A673 (cell line): ENCODE measurements at regions not wholly inside any gene's neighbourhood (a gene's known extent, or its start where the extent isn't known, plus 50 kb on each side); places are given as distances from the start of the nearest gene placed in this dataset.

Experiments used
- BruUV-seq: library from RNA; stranded (reverse); fragments of 400-500 nt; replicated peaks from 2 replicates; lab custom pipeline; 2021; lab: Mats Ljungman, UMichigan
- CTCF ChIA-PET: fragments of 300-600 bp; sonication (Branson Sonifier 250); formaldehyde crosslinking; loops from one replicate; lab custom pipeline; 2022; ENCODE audit warnings: antibody characterized with exemption; lab: Charles Lee
- POLR2A ChIA-PET: fragments of 300-600 bp; sonication (Branson Sonifier 250); formaldehyde crosslinking; loops from one replicate; lab custom pipeline; 2022; ENCODE audit warnings: antibody characterized with exemption; ENCODE audit not compliant: low non-redundant PET; lab: Charles Lee
- DNase-seq: peaks from one replicate; pipeline ENCODE4 v3.0.0-alpha.2; 2015; ENCODE audit warnings: low spot score
- H3K27ac ChIP-seq: fragments of 200-600 bp; sonication (generic); 2 replicates; pipeline ENCODE4 v1.5.1; 2016; ENCODE audit warnings: mixed run types, low read depth, mild to moderate bottlenecking, mixed read lengths, antibody characterized with exemption, low read length; ENCODE audit not compliant: poor library complexity, severe bottlenecking
- H3K27me3 ChIP-seq: fragments of 200-600 bp; sonication (generic); replicated peaks from 2 replicates; pipeline ENCODE4 v1.6.1; 2017; ENCODE audit warnings: mixed run types, low read depth, mild to moderate bottlenecking, mixed read lengths, antibody characterized with exemption, low read length; ENCODE audit not compliant: insufficient read depth, poor library complexity
- H3K36me3 ChIP-seq: fragments of 200-600 bp; sonication (generic); 2 replicates; pipeline ENCODE4 v1.6.1; 2016; ENCODE audit warnings: mixed run types, mild to moderate bottlenecking, mixed read lengths, antibody characterized with exemption, low read length; ENCODE audit not compliant: insufficient read depth, poor library complexity, severe bottlenecking
- H3K4me1 ChIP-seq: fragments of 200-600 bp; sonication (generic); 2 replicates; pipeline ENCODE4 v1.6.1; 2017; ENCODE audit warnings: mixed run types, mild to moderate bottlenecking, mixed read lengths, antibody characterized with exemption, low read length; ENCODE audit not compliant: insufficient read depth, poor library complexity, severe bottlenecking
- H3K4me3 ChIP-seq: fragments of 200-600 bp; sonication (generic); 2 replicates; pipeline ENCODE4 v1.5.1; 2016; ENCODE audit warnings: low read depth, mixed run types, mild to moderate bottlenecking, mixed read lengths, low read length; ENCODE audit not compliant: poor library complexity, severe bottlenecking
- H3K9me3 ChIP-seq: fragments of 200-600 bp; sonication (generic); 2 replicates; pipeline ENCODE4 v1.6.1; 2016; ENCODE audit warnings: mixed run types, low read depth, mild to moderate bottlenecking, mixed read lengths, antibody characterized with exemption, low read length; ENCODE audit not compliant: poor library complexity, severe bottlenecking
- CTCF ChIP-seq: fragments of 300-800, 200-600 bp; sonication (generic); conservative IDR thresholded peaks from 2 replicates; pipeline ENCODE4 v1.5.1; 2017; ENCODE audit warnings: low read depth, mild to moderate bottlenecking, antibody characterized with exemption, low read length, moderate library complexity, mixed read lengths
- EZH2 ChIP-seq: fragments of 200-600 bp; sonication (generic); IDR thresholded peaks from 2 replicates; pipeline ENCODE4 v1.6.1; 2017; ENCODE audit warnings: borderline replicate concordance, low read depth, mild to moderate bottlenecking, mixed read lengths, antibody characterized with exemption, low read length; ENCODE audit not compliant: poor library complexity, severe bottlenecking
- intact Hi-C: fragments of 100-400 bp; cut with micrococcal nuclease; formaldehyde crosslinking; loops from one replicate; pipeline ENCODE4 v1.10.0; 2022; ENCODE audit not compliant: unreplicated experiment

GRCh38 chr1:222275001-222275728, 272.7 kb downstream of the HHIPL2 start:
- intact Hi-C loops = no loop called here
- POLR2A ChIA-PET = no interaction called here
- H3K27me3 ChIP-seq = peaks cover 5% of the 10 kb centered on the region

GRCh38 chr1:222266223-222267196, 281.4 kb downstream of the HHIPL2 start:
- H3K27me3 ChIP-seq = peaks cover 17% of the 10 kb centered on the region
- H3K4me1 ChIP-seq = no peaks in the 10 kb centered on the region
- H3K36me3 ChIP-seq = no peaks in the 10 kb centered on the region
- POLR2A ChIA-PET = no interaction called here
- no peak for DNase-seq
- no peak for TF ChIP-seq CTCF
- TF ChIP-seq EZH2 = no peak
- H3K9me3 ChIP-seq = no peaks in the 10 kb centered on the region
- BruUV-seq = no TSS peak
- intact Hi-C loops = no loop called here
- no peak overlapping the region for H3K27ac ChIP-seq
- no peak overlapping the region for H3K4me3 ChIP-seq
- CTCF ChIA-PET = no interaction called here

More at GRCh38 chr1:222275001-222275728, 272.7 kb downstream of the HHIPL2 start:
- H3K4me1 ChIP-seq = no peaks in the 10 kb centered on the region
- no peak for DNase-seq
- H3K9me3 ChIP-seq = no peaks in the 10 kb centered on the region
- no peak overlapping the region for H3K4me3 ChIP-seq
- no TSS peak for BruUV-seq
- CTCF ChIA-PET = no interaction called here
- no peaks in the 10 kb centered on the region for H3K36me3 ChIP-seq
- TF ChIP-seq CTCF = no peak
- no peak for TF ChIP-seq EZH2
- H3K27ac ChIP-seq = no peak overlapping the region

GRCh38 chr1:222263791-222264190, 284.1 kb downstream of the HHIPL2 start:
- Histone ChIP-seq H3K4me1 (no peaks in the 10 kb centered on the region), H3K9me3 (no peaks in the 10 kb centered on the region), H3K27me3 (peaks cover 17% of the 10 kb centered on the region), H3K36me3 (no peaks in the 10 kb centered on the region), H3K27ac (no peak overlapping the region), H3K4me3 (no peak overlapping the region)
- DNase-seq = no peak
- no TSS peak for BruUV-seq
- CTCF ChIA-PET = no interaction called here
- POLR2A ChIA-PET = no interaction called here
- intact Hi-C loops = no loop called here
- TF ChIP-seq CTCF (no peak), EZH2 (no peak)
